RWPE2 (cell line): ENCODE measurements at regions not wholly inside any gene's neighbourhood (a gene's known extent, or its start where the extent isn't known, plus 50 kb on each side); places are given as distances from the start of the nearest gene placed in this dataset.

Source experiments
- ATAC-seq: fragments of 200-7000 bp; cut with Tn5 transposase; 3 replicates; pipeline ENCODE4 v1.9.1; 2021; ENCODE audit warnings: low read depth
- DNase-seq: peaks from one replicate; pipeline ENCODE4 v3.0.0-alpha.2; 2020; ENCODE audit warnings: low spot score
- H3K27ac ChIP-seq: fragments of 450-650 bp; 2 replicates; pipeline ENCODE4 v1.5.1; 2017; ENCODE audit warnings: mild to moderate bottlenecking; ENCODE audit not compliant: poor library complexity, severe bottlenecking
- H3K27me3 ChIP-seq: fragments of 250-450 bp; sonication (Bioruptor Pico); 2 replicates; pipeline ENCODE4 v1.5.1; 2021; ENCODE audit warnings: mild to moderate bottlenecking, moderate library complexity; ENCODE audit not compliant: insufficient read depth, poor library complexity, severe bottlenecking
- H3K36me3 ChIP-seq: fragments of 250-450 bp; sonication (Bioruptor Pico); 2 replicates; pipeline ENCODE4 v1.5.1; 2020; ENCODE audit warnings: low read depth, mild to moderate bottlenecking, moderate library complexity
- H3K4me1 ChIP-seq: fragments of 250-450 bp; sonication (Bioruptor Pico); 2 replicates; pipeline ENCODE4 v1.5.1; 2021; ENCODE audit warnings: mild to moderate bottlenecking, moderate library complexity; ENCODE audit not compliant: insufficient read depth, poor library complexity, severe bottlenecking
- H3K4me3 ChIP-seq: fragments of 250-450 bp; sonication (Bioruptor Pico); 2 replicates; pipeline ENCODE4 v1.5.1; 2021; ENCODE audit warnings: mild to moderate bottlenecking, moderate library complexity; ENCODE audit not compliant: severe bottlenecking
- H3K9me3 ChIP-seq: fragments of 250-450 bp; sonication (Bioruptor Pico); 2 replicates; pipeline ENCODE4 v1.5.1; 2021; ENCODE audit warnings: mild to moderate bottlenecking, moderate library complexity; ENCODE audit not compliant: severe bottlenecking
- CTCF ChIP-seq: fragments of 450-650 bp; IDR thresholded peaks from one replicate; pipeline ENCODE4 v1.5.1; 2017; ENCODE audit warnings: mild to moderate bottlenecking, moderate library complexity; ENCODE audit not compliant: poor library complexity, severe bottlenecking

GRCh38 chr11:119980431-119980830, 157.5 kb downstream of the TRIM29 start:
- no peak overlapping the region for H3K27ac ChIP-seq
- no peak for DNase-seq
- H3K9me3 ChIP-seq = no peaks in the 10 kb centered on the region
- no peak for ATAC-seq
- H3K36me3 ChIP-seq = no peaks in the 10 kb centered on the region
- H3K27me3 ChIP-seq = peaks cover 8% of the 10 kb centered on the region
- no peaks in the 10 kb centered on the region for H3K4me1 ChIP-seq
- no peak for TF ChIP-seq CTCF
- no peak overlapping the region for H3K4me3 ChIP-seq

- ATAC-seq (no peak), DNase-seq (no peak)
- no peaks in the 10 kb centered on the region for H3K4me1 ChIP-seq
- no peak overlapping the region for H3K4me3 ChIP-seq
- no peaks in the 10 kb centered on the region for H3K36me3 ChIP-seq
- H3K27ac ChIP-seq = no peak overlapping the region
- no peak for TF ChIP-seq CTCF
- H3K9me3 ChIP-seq = no peaks in the 10 kb centered on the region
- H3K27me3 ChIP-seq = peaks cover 8% of the 10 kb centered on the region
Observed at GRCh38 chr11:119979701-119980100, 158.2 kb downstream of the TRIM29 start.

- no peak for TF ChIP-seq CTCF
- Histone ChIP-seq H3K4me1 (no peaks in the 10 kb centered on the region), H3K4me3 (no peak overlapping the region), H3K9me3 (no peaks in the 10 kb centered on the region), H3K27me3 (peaks cover 8% of the 10 kb centered on the region), H3K36me3 (no peaks in the 10 kb centered on the region), H3K27ac (no peak overlapping the region)
- no peak for ATAC-seq
- no peak for DNase-seq
Observed at GRCh38 chr11:119978696-119979095, 159.2 kb downstream of the TRIM29 start.

GRCh38 chr11:119977881-119978280, 160.0 kb downstream of the TRIM29 start:
- peaks cover 8% of the 10 kb centered on the region for H3K27me3 ChIP-seq
- no peaks in the 10 kb centered on the region for H3K9me3 ChIP-seq
- no peaks in the 10 kb centered on the region for H3K36me3 ChIP-seq
- DNase-seq (no peak), ATAC-seq (no peak)
- no peaks in the 10 kb centered on the region for H3K4me1 ChIP-seq
- no peak overlapping the region for H3K27ac ChIP-seq
- TF ChIP-seq CTCF = no peak
- H3K4me3 ChIP-seq = no peak overlapping the region

- Histone ChIP-seq H3K36me3 (no peaks in the 10 kb centered on the region), H3K27me3 (peaks cover 8% of the 10 kb centered on the region), H3K4me3 (no peak overlapping the region), H3K9me3 (no peaks in the 10 kb centered on the region), H3K4me1 (no peaks in the 10 kb centered on the region), H3K27ac (no peak overlapping the region)
- ATAC-seq = no peak
- DNase-seq = no peak
- TF ChIP-seq CTCF = no peak
Observed at GRCh38 chr11:119977561-119977860, 160.4 kb downstream of the TRIM29 start.
